HL-60 (cell line): ENCODE measurements at regions not wholly inside any gene's neighbourhood (a gene's known extent, or its start where the extent isn't known, plus 50 kb on each side); places are given as distances from the start of the nearest gene placed in this dataset.

Experiments
- POLR2AphosphoS5 ChIP-seq: IDR thresholded peaks from 2 replicates; pipeline ENCODE4 v1.6.1; 2012; ENCODE audit warnings: low read depth
- TF ChIP-seq, protein P1 (sequence below): IDR thresholded peaks from 2 replicates; pipeline ENCODE4 v1.6.1; 2012; ENCODE audit warnings: low read depth; ENCODE audit not compliant: insufficient replicate concordance
- TF ChIP-seq, protein P2 (sequence below): IDR thresholded peaks from one replicate; pipeline ENCODE4 v1.5.1; 2011; ENCODE audit warnings: low read length, control low read depth, inconsistent platforms; ENCODE audit not compliant: insufficient read depth

DNA sequence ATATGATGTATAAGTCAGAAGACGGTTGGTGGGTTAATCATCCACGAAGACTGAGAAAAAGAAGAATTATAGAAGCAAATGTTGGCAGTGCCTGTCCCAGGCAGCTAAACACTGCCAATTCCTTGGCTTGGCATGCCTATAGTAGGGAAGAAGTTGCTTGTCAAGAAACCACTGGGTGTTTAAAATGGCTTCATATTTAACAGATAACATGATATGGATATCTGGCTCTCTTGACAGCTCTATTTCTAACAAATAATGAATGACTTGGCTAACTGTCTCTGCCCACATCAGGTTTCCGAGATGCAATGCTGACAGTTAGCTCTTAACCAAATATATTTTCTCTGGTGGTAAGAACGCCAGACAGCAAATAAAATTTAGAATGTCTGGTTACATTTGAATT, 341.7 kb upstream of the KCNMB2 start:
- TF ChIP-seq, protein P1, sequence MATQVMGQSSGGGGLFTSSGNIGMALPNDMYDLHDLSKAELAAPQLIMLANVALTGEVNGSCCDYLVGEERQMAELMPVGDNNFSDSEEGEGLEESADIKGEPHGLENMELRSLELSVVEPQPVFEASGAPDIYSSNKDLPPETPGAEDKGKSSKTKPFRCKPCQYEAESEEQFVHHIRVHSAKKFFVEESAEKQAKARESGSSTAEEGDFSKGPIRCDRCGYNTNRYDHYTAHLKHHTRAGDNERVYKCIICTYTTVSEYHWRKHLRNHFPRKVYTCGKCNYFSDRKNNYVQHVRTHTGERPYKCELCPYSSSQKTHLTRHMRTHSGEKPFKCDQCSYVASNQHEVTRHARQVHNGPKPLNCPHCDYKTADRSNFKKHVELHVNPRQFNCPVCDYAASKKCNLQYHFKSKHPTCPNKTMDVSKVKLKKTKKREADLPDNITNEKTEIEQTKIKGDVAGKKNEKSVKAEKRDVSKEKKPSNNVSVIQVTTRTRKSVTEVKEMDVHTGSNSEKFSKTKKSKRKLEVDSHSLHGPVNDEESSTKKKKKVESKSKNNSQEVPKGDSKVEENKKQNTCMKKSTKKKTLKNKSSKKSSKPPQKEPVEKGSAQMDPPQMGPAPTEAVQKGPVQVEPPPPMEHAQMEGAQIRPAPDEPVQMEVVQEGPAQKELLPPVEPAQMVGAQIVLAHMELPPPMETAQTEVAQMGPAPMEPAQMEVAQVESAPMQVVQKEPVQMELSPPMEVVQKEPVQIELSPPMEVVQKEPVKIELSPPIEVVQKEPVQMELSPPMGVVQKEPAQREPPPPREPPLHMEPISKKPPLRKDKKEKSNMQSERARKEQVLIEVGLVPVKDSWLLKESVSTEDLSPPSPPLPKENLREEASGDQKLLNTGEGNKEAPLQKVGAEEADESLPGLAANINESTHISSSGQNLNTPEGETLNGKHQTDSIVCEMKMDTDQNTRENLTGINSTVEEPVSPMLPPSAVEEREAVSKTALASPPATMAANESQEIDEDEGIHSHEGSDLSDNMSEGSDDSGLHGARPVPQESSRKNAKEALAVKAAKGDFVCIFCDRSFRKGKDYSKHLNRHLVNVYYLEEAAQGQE = no peak
- TF ChIP-seq, protein P2, sequence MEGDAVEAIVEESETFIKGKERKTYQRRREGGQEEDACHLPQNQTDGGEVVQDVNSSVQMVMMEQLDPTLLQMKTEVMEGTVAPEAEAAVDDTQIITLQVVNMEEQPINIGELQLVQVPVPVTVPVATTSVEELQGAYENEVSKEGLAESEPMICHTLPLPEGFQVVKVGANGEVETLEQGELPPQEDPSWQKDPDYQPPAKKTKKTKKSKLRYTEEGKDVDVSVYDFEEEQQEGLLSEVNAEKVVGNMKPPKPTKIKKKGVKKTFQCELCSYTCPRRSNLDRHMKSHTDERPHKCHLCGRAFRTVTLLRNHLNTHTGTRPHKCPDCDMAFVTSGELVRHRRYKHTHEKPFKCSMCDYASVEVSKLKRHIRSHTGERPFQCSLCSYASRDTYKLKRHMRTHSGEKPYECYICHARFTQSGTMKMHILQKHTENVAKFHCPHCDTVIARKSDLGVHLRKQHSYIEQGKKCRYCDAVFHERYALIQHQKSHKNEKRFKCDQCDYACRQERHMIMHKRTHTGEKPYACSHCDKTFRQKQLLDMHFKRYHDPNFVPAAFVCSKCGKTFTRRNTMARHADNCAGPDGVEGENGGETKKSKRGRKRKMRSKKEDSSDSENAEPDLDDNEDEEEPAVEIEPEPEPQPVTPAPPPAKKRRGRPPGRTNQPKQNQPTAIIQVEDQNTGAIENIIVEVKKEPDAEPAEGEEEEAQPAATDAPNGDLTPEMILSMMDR = no peak
- no peak for TF ChIP-seq POLR2AphosphoS5
